ENCODE measurements at regions not wholly inside any gene's neighbourhood (a gene's known extent, or its start where the extent isn't known, plus 50 kb on each side); places are given as distances from the start of the nearest gene placed in this dataset.

DNA sequence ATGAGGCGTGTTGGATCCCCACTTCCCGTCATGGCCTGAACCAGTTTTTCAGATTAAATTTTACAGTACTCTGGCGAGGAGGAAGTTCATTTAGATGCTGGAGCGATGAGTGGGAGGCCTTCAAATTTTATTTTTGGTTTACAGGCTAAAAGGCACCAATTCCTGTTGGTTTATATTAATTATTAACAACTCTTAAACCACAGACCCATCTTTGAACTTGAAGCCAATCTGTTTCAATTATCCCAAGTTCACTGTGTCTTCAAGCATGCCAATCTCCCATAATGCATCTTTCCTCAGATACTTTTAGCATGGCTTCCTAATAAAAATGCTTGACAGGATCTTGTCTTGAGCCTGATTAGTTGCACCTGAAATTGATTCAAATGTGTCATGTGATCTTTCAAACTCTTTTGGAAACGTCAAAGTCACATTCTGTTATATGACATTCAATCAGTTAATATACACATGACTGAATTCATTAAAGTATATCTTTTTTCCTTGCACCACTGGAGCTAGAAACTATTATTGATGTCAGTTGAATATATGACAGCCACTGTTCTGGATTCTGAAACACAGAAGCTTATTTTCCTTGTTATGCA lies 641.7 kb upstream of the TMEM132C start:
- Mint-ChIP-seq H3K36me3 (no peaks in the 10 kb centered on the region), H3K9me3 (peaks cover 6% of the 10 kb centered on the region), H3K27me3 (no peaks in the 10 kb centered on the region), H3K4me1 (no peaks in the 10 kb centered on the region), H3K27ac (no peak overlapping the region), H3K4me3 (no peak overlapping the region)

DNA sequence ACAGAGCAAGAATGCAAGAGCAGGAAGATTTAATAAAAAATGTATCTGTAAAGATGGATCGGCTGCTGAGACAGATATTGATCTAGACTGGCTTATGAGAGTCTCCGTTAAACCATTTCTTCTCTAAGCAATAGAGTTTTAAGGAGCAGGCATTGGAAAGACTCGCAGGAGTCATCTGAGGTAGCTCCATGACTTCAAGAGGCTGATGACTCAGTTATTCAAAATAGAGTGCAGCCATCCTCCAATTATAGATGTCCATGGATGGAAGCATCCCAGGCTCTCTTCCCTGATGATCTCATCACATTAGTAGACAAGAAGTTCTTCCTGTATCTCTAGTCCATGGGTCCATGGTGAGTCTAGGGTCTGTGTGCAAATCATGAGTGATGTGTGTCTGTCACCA lies 638.3 kb upstream of the TMEM132C start:
- H3K27ac Mint-ChIP-seq, result no peak overlapping the region
- H3K36me3 Mint-ChIP-seq, result no peaks in the 10 kb centered on the region
- H3K4me1 Mint-ChIP-seq, result no peaks in the 10 kb centered on the region
- peaks cover 6% of the 10 kb centered on the region for H3K9me3 Mint-ChIP-seq
- no peak overlapping the region for H3K4me3 Mint-ChIP-seq
- no peaks in the 10 kb centered on the region for H3K27me3 Mint-ChIP-seq

DNA sequence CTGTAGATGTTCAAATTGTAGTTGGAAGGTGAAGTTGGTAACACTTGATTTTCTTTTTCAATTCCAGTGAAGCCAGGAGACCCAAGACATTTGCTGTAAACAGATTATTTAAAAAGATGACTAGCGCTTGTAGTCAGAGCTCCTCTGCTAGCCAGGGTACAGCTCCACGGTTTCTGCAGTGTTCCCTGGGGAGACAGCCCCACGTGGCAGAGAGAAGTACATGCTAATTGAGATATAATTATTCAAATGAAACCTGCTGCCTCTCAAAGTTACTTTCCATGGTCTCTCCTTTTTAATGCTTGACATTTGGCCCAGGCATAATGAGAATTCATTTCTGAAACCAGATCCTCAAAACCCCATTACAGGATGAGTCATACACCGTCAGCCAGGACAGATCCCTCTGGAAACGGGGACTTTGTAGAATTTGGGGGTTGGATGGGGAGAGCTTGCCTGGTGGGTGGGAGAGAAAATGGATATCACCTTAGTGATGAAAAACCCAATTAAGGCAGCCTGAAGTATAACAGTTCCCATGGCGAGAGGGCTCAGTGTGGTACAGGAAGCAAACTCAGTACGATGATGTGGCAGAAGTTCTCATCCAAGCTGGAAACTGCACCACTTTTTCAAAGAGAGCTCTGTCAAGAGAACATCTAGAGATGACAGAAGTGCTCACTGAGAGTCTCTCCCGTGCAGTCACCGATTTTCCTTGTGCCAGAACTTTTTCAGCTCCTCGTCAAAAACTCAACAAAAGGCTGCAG lies 637.7 kb upstream of the TMEM132C start:
- no peak overlapping the region for H3K4me3 Mint-ChIP-seq
- H3K4me1 Mint-ChIP-seq, result no peaks in the 10 kb centered on the region
- no peak overlapping the region for H3K27ac Mint-ChIP-seq
- H3K9me3 Mint-ChIP-seq, result peaks cover 6% of the 10 kb centered on the region
- H3K36me3 Mint-ChIP-seq, result no peaks in the 10 kb centered on the region
- no peaks in the 10 kb centered on the region for H3K27me3 Mint-ChIP-seq

DNA sequence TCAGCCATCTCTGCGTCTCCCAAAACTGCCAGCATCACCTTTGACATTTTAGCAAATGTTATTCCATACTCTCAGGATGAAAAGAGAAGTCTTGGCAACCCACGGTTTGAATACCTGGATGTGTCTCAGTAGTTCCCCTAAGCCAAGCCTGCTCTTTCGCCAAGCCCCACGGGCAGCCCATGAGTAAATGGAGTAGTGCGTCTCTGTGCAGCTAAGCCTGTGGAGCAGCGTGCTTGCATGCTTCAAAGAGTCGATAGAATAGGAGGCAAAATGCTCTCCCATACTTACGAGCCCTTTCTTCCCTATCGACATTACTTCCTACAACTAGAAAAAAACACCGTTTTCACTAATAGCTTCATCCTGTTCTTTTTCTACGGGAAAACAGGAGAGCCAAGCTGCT lies 634.5 kb upstream of the TMEM132C start:
- Mint-ChIP-seq H3K27ac (no peak overlapping the region), H3K4me3 (no peak overlapping the region), H3K9me3 (no peaks in the 10 kb centered on the region), H3K27me3 (no peaks in the 10 kb centered on the region), H3K4me1 (no peaks in the 10 kb centered on the region), H3K36me3 (no peaks in the 10 kb centered on the region)

DNA sequence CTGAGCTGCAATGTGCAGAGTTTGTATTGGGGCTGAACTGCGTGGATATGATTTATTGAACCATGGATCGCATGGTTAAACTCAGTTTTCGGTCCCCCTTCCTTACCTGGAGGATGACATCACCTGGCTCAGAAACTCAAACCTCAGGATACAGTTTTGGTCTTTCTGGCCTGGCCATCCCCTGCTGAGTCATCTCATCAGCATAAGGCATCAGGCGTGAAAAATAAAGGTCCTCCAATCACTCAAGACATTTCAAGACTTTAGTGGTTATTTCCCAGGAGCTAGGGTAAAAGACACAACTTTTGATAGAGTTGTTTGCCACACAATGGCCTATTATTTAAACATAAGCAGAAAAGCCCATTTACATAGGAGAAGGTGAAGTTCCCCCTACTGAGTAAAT lies 631.1 kb upstream of the TMEM132C start:
- Mint-ChIP-seq H3K9me3 (no peaks in the 10 kb centered on the region), H3K36me3 (no peaks in the 10 kb centered on the region), H3K27ac (no peak overlapping the region), H3K27me3 (no peaks in the 10 kb centered on the region), H3K4me1 (no peaks in the 10 kb centered on the region), H3K4me3 (no peak overlapping the region)

DNA sequence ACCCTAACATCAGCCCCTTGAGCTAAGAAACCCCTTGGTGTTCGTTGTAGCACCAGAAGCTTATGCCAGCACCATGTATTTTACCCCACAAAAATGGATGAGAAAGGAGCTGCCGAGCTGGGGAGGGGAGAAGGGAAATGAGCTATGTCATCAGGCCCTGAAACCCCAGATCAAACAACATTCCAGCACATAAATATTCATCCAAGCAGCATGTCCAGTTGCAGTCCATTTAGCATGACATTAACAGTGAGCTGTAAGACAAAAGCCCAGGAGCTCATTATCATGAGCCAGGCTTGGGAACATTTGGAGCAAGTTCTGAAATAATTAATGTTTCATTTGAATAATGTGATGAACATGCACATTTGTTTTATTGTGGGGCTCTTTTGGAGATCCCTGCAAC lies 630.1 kb upstream of the TMEM132C start:
- Mint-ChIP-seq H3K4me3 (no peak overlapping the region), H3K9me3 (no peaks in the 10 kb centered on the region), H3K27ac (no peak overlapping the region), H3K4me1 (no peaks in the 10 kb centered on the region), H3K27me3 (no peaks in the 10 kb centered on the region), H3K36me3 (no peaks in the 10 kb centered on the region)

DNA sequence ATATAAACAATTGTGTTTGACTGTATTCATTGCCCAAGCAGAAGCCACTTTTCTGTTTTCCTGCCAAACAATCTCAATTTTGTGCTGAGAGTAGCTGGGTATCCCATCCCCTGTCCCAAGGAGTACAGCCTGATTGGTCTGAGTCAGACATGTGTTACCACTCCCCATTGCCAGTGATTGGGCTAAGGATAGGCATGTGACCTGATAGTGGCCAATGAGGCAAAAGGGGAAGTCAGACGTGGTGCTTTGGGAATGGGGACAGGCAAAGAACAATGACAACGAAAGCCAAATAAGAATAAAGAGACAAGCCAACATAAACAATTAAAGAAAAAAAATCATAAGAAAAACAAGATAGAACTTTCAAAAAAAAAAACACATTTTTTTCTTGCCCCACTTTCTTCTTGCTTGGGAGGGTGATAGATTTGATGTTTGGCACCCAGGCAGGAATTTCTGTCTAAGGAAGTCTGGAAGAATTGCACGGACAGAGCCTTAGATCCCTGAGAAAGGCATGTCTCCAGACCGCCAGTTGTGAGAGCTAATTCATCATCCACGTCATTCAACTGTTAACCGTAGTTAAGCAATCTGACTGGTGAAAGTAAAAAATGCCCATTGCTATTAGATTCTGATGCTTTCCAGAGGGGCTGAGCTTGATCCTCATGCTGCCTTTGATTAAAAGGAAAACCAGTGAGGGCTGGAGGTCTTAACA lies 626.6 kb upstream of the TMEM132C start:
- H3K27ac Mint-ChIP-seq, result no peak overlapping the region
- H3K36me3 Mint-ChIP-seq, result no peaks in the 10 kb centered on the region
- H3K4me3 Mint-ChIP-seq, result no peak overlapping the region
- H3K9me3 Mint-ChIP-seq, result no peaks in the 10 kb centered on the region
- no peaks in the 10 kb centered on the region for H3K4me1 Mint-ChIP-seq
- no peaks in the 10 kb centered on the region for H3K27me3 Mint-ChIP-seq

DNA sequence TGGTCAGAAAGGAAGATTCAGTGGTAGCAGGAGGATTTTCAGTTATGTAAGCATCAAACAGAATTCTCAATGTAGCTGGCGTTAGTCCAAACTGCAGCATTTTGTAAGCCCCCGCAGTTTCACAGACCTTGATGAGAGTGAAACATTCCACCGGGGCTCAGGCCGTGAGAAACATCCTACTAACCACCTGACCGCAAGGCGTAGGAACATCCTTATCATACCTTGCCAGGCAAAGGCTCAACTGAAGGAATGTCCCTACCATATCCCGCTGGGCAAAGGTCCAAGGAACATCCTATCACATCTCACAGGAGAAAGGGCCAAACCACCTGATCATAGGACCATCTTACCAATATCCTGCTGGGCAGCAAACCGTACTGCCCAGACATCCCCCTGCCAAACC lies 624.8 kb upstream of the TMEM132C start:
- Mint-ChIP-seq H3K27me3 (no peaks in the 10 kb centered on the region), H3K4me1 (no peaks in the 10 kb centered on the region), H3K27ac (no peak overlapping the region)

DNA sequence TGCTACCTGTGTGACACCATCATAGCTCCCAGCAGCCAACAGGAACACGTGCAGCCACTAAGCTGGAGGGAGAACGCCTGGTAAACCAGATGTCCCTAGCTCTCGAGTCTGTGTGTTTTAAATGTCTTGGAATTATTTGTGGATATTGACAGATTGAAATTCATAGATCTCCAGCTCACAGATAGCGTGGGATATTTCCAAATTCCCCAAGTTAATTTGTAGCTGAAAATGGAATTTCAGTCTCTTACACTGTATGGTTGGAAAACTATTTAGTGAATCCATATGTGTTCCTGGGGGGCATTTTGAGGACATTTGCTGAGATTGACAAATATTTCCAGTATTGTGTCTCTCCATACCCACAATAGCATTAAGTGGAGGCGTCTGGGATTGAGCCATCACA lies 618.6 kb upstream of the TMEM132C start:
- Mint-ChIP-seq H3K27me3 (no peaks in the 10 kb centered on the region), H3K27ac (no peak overlapping the region), H3K9me3 (no peaks in the 10 kb centered on the region), H3K4me1 (no peaks in the 10 kb centered on the region), H3K4me3 (no peak overlapping the region), H3K36me3 (no peaks in the 10 kb centered on the region)

More for the DNA sequence above, 624.8 kb upstream of the TMEM132C start:
- Mint-ChIP-seq H3K36me3 (no peaks in the 10 kb centered on the region), H3K4me3 (no peak overlapping the region), H3K9me3 (no peaks in the 10 kb centered on the region)

DNA sequence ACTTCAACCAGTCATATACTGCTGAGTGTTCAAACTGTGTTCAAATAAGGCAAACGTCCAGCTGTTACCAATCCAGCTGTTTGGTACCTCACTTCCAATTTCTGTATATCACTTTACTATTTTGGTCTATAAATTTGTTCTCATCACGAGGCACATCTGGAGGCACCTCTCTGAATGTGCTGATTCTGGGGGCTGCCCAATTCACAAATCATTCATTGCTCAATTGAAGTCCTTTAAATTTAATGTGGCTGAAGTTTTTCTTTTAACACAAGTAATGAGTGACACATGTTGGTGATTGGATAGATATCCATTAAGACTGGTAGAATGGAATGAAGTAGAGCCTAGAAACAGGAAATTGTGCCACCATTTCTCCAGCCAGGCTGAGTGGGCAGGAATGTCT lies 617.0 kb upstream of the TMEM132C start:
- no peaks in the 10 kb centered on the region for H3K9me3 Mint-ChIP-seq
- H3K27ac Mint-ChIP-seq, result no peak overlapping the region
- no peak overlapping the region for H3K4me3 Mint-ChIP-seq
- no peaks in the 10 kb centered on the region for H3K36me3 Mint-ChIP-seq
- no peaks in the 10 kb centered on the region for H3K4me1 Mint-ChIP-seq
- H3K27me3 Mint-ChIP-seq, result no peaks in the 10 kb centered on the region

DNA sequence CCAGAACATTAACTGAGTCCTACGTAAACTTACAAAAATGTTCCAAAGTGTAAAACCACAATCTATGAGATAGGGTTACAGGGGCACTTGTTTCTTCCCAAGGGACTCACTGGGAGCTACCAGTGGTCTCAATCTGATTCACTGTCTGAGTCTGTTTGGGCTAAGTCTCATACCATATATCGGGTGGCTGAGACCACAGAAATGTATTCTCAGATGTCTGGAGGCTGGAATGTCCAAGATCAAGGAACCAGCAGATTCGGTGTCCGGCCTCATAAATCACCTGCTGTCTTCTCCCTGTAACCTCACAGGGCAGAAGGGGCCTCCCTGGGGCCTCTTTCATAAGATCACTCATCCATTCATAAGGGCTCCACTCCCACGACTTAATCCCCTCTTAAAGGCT lies 616.3 kb upstream of the TMEM132C start:
- Mint-ChIP-seq H3K9me3 (no peaks in the 10 kb centered on the region), H3K4me3 (no peak overlapping the region), H3K27me3 (no peaks in the 10 kb centered on the region), H3K4me1 (no peaks in the 10 kb centered on the region), H3K36me3 (no peaks in the 10 kb centered on the region), H3K27ac (no peak overlapping the region)

DNA sequence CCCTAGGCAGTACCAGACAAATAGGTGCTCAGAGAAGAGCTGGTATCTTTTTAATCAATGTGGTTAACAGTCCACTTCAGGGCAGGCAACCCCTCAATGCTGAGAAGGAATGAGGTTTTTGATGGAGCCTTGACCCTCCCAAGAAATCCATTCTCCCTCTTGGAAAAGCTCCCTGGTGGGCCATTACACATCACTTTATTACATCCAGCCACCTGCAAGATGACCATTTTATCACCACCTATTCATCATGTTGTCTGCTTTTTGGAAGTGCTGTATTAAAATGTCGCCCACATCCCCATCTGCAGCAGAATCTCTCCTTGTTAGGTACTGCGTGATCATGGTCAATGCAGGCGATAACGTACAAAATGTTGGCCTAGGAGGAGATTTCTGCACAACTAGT lies 614.7 kb upstream of the TMEM132C start:
- H3K27me3 Mint-ChIP-seq, result no peaks in the 10 kb centered on the region
- H3K4me3 Mint-ChIP-seq, result no peak overlapping the region
- no peaks in the 10 kb centered on the region for H3K9me3 Mint-ChIP-seq
- no peaks in the 10 kb centered on the region for H3K4me1 Mint-ChIP-seq
- H3K36me3 Mint-ChIP-seq, result no peaks in the 10 kb centered on the region
- no peak overlapping the region for H3K27ac Mint-ChIP-seq

DNA sequence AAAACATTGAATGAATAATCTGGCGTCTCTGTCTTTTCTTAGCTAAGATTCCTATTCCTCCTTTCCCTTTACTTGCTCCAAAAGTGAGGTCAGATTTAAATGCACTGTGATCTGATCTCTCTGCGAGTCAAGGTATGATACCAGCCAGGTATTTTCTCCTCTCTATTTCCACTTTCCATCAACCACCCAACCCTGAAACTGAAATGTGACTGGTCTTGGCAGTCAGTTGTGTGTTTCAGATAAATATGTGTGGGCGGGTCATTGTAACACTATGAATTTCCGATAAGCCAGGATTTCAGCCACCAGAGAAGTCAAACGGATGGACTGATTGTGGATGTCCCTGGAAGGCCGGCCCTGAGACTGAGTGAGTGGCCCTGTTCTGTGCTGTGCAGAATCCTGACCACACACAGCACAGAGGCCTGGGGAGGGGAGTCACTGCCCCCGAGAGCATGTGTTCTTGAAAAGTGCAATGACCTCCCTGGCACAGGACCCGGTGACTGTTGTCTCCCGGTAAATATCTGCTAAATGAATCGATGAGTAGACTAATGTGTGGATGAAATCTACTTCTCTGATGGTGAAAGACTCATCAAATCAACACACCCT lies 612.5 kb upstream of the TMEM132C start:
- H3K27ac Mint-ChIP-seq, result peak overlapping the region; percentile 71
- H3K9me3 Mint-ChIP-seq, result no peaks in the 10 kb centered on the region
- no peak overlapping the region for H3K4me3 Mint-ChIP-seq
- H3K36me3 Mint-ChIP-seq, result no peaks in the 10 kb centered on the region
- no peaks in the 10 kb centered on the region for H3K4me1 Mint-ChIP-seq
- no peaks in the 10 kb centered on the region for H3K27me3 Mint-ChIP-seq

DNA sequence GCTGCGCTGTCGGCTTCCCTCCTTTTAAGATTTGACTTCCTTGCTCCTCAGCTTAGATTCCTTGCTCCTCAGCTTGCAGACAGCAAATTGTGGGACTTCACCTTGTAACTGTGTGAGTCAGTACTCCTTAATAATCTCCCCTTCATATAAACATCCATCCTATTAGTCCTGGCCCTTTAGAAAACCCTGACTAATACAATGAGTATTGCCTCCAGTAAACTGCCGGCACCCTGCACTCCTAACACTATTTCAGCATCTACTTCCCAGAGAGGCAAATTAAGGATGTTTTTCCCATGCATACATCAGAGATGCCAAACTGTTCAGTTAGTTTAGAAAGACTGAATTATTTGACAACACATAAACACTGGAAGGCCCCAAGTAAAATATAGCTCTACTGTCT lies 611.3 kb upstream of the TMEM132C start:
- Mint-ChIP-seq H3K27me3 (no peaks in the 10 kb centered on the region), H3K4me3 (no peak overlapping the region), H3K27ac (no peak overlapping the region), H3K36me3 (no peaks in the 10 kb centered on the region), H3K4me1 (no peaks in the 10 kb centered on the region), H3K9me3 (no peaks in the 10 kb centered on the region)

DNA sequence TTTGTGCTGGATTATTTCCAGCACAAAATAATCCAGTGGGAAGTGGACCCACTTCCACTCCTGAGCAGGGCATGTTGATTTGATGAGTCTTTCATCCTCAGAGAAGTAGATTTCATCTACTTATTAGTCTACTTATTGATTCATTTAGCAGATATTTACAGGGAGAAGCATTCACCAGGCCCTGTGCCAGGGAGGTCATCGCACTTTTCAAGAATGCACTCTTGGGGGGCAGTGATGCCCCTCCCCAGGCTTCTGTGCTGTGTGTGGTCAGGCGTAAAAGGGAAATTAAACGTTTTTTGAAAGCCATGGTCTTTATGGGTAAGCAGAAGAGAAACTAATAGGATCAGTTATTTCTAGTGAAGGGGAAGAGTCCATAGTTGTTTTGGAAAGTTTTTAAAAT lies 610.7 kb upstream of the TMEM132C start:
- Mint-ChIP-seq H3K4me1 (no peaks in the 10 kb centered on the region), H3K9me3 (no peaks in the 10 kb centered on the region), H3K36me3 (no peaks in the 10 kb centered on the region), H3K27me3 (no peaks in the 10 kb centered on the region), H3K4me3 (no peak overlapping the region), H3K27ac (no peak overlapping the region)

DNA sequence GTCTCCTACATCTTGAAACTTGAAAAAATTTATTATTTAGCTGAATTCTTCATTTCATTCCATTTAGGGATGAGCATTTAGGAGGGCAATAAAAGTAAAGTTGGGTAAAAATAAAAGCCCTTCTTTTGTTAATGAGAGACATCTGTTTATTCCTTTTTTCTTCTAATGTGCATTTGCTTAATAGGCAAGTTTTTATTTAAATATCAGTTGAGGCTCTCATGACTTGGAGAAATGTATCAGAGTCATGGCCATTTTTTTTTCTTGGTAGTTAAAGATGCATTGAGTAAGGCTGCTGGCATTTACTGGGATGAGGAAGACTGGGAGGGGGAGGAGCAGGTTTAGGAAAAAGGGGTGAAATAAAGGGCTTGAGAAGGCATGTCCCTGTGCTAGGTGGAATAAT lies 609.9 kb upstream of the TMEM132C start:
- Mint-ChIP-seq H3K27ac (no peak overlapping the region), H3K9me3 (no peaks in the 10 kb centered on the region), H3K4me1 (no peaks in the 10 kb centered on the region)

More for the DNA sequence above, 609.9 kb upstream of the TMEM132C start:
- no peaks in the 10 kb centered on the region for H3K27me3 Mint-ChIP-seq
- H3K36me3 Mint-ChIP-seq, result no peaks in the 10 kb centered on the region
- H3K4me3 Mint-ChIP-seq, result no peak overlapping the region
